Hippocampal formation (tissue), 2 donors: ENCODE measurements at regions not wholly inside any gene's neighbourhood (a gene's known extent, or its start where the extent isn't known, plus 50 kb on each side); places are given as distances from the start of the nearest gene placed in this dataset.

Experiments used
- DNase-seq, 2 donors: peaks; one replicate each; lab custom pipeline; 2025; lab: John Stamatoyannopoulos, UW

DNA sequence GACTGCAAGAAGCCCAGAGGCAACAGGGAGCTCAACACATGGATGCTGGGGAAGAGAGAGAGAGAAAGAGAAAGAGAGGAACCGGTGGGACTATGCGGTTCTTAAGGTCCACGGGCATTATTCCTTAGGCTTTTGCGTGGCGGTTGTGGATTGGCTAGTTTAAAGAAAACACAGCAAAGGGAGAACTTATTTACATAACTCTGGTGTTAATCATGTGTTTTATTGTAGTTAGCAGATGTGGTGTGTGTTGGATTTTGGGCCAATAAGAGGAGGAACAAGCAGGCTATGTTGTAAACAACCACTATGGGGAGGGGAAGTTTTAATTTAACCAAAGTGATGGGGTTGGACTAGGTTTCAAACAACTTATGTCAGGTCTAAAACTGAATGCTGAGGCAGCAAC lies 275.3 kb upstream of the KLF12 start:
- DNase-seq = no peak

DNA sequence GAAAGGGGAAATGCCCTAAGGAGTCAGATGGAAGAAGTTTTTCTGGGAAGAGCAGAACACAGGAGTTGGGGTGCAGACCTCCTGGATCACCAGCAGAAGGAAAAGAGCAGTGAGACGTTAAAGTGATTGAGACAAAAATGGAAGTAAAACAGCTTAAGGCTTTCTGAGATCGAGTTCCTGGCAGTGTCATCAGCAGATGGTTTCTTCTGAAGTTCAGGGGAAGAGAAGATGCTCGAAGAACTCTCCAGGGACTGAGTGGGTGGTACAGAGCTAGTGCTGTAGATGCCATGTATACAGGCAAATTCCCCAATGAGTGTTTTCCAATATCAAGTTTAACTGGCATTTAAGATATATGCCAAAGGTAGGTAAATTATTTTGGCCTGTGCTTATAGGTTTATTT lies 272.2 kb upstream of the KLF12 start:
- no peak for DNase-seq

DNA sequence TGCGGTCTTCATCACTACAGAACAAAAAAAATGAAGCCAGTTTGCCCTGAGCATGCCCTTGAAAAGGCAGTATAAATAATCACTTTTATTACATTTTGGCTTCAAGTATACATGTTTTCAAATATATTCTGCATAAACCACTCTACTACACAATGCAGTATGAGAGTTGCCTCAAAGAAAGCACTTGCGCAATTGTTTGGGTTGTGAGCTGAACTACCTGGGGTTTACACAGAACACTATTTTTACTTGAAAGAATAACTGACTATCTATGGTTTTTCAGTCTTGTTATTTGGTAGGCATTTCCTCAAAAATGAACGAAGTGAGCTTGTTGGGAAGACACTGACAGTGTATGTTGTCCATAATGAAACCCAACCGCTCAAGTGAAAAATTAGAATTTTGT lies 264.4 kb upstream of the KLF12 start:
- no peak for DNase-seq

DNA sequence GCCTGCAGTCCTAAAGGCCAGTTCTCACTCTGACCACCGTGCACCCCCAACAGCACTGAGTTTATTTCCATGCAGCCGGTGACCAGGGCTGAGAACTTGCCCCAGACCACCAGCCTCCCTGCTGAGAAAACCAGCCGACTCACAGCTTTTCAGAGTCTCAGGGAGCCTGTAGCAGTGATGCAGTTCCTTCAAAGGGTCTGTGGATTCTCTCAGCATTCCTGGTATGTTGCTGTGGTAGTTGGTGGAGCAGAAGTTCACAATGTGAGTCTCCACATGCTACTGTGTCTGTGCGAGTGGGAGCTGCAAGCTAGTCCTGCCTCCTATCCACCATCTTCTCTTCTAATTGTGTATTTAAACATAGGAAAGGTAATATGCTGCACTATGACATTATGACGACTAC lies 254.9 kb upstream of the KLF12 start:
- no peak for DNase-seq

DNA sequence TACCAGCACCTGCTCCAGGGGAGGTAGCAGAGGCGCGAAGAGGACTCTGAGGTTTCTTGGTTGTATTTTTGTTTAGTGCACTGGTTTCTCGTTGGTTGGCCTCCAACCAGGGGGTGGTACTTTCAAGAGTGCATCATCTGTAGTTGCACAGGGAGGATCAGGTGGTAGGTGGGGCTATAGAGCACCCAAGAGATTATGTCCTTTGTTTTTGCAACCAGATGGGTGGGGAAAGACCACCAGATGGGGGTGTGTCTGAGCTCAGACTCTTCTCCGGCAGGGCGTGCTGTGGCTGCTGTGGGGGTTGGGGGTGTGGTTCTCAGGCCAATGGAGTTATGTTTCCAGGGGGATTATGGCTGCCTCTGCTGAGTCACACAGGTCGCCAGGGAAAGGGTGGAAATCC lies 254.4 kb upstream of the KLF12 start:
- no peak for DNase-seq

DNA sequence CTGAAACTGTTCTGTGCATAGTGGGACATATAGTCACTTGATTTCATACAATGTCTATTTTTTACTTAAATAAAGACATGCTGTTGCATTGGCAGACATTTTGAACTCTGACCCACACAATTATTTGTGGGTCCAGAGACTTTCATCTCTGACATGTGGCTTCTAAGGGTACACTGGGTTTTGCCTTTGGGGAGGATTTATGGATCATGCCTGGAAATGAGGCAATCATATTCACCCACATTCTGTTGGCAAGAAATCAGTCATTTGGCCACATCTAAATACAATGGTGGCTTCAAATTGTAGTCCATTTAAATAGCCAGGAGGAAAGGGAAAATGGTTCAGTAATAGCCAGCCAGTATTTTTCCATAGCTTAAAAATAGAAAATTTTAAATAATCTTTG lies 238.3 kb upstream of the KLF12 start:
- DNase-seq = no peak

DNA sequence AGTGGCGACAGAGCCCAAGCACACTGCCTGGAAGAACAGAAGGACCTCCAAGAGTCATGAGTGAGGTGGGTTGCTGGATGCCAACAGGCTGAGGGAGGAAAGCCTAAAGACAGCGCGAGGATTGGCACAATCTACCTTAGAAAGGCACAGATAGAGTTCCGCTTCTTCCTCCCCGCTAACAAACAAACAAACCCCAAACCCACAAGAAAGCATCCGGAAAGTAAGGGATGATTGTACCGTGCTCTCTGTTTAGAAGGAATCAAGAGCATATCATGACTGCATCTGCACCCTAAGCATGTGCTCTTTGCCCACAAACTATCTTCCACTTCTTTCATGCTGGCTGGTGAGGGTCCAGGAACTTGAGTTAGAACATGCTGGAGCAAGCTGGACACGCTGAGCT lies 233.0 kb upstream of the KLF12 start:
- DNase-seq = no peak

DNA sequence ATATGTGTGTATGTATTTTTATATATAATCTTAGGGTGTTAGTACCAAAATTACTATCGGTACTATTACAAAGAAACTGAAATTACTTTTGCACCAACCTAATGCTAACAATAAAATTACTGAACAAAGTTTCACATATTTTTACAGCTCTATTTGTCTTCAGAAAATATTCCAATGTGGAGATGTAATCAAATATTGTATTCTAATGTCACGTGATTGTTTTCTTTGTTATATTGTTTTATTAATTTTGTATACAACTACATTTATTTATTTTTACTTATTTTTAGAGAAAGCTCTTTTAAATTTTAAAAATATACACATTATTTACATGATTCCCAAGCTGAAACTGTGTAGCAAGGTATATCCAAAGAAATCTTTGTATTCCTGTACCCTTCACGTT lies 227.1 kb upstream of the KLF12 start:
- DNase-seq = no peak

DNA sequence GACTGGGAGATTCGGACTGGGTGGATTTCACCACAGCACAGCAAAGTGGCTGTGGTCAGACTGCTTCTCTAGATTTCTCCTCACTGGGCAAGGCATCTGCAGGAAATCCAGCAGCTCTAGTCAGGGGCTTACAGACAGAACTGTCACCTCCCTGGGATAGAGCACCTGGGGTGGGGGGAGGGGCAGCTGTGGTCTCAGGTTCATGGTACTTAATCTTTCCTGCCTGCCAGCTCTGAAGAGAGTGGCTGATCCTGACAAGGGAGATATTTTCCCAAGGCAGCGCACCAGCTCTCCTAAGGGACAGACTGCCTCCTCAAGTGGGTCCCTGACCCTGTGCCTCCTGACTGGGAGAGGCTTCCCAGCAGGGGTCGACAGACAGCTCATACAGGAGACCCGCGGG lies 212.8 kb upstream of the KLF12 start:
- no peak for DNase-seq

DNA sequence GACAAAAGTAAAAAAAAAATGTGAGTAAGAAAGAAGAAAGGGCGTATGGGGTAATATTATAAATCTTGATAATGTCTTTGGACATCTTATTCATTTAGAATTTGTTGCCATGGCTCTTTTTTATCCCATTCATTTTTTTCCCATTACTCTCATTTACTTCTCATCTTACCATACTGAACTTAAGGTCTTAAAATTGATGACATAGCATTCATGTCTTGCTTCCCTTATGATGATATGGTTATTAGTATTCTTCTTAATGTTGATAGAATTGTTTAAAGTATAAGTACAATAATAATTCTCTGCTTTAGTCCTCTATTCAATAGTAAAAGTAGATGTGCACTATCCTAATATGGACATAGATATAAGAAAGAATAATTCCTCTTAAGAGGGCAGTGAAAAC lies 204.1 kb upstream of the KLF12 start:
- no peak for DNase-seq

DNA sequence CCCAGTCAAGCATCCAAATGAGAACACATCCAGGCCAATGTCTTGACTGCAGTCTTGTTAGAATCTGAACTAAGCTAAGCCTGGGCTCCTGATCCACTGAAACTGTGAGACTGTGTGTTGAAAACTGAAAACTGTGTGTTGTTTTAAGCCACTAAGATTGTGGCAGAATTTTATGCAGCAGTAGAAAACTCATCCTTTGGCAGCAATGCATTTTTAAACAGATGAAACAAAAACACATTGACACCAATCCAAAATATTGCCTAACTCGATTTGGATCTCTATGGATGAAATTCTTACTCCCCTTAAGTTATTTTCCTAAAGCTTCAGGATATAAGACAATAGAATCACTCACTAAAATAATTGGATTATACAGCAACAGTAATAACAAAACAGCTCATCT lies 202.3 kb upstream of the KLF12 start:
- DNase-seq = no peak

DNA sequence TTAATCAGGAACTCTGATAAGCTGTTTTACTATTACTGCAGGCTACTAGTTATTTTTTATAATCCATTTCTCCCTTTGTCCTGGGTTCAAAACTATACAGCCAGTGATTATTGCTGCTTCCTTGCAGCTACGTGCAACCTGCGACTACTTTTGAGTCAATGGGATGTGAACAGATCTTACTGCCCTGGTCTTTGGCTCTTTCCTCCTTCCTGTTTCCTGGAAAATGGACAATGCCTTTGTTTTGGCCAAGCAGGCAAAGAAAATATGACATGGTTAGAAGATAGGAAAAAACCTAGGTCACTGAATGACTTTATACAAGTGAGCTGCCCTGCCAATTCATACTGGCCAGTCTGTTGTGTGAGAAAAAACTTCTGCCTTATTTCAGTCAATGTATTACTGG lies 201.2 kb upstream of the KLF12 start:
- DNase-seq = no peak

DNA sequence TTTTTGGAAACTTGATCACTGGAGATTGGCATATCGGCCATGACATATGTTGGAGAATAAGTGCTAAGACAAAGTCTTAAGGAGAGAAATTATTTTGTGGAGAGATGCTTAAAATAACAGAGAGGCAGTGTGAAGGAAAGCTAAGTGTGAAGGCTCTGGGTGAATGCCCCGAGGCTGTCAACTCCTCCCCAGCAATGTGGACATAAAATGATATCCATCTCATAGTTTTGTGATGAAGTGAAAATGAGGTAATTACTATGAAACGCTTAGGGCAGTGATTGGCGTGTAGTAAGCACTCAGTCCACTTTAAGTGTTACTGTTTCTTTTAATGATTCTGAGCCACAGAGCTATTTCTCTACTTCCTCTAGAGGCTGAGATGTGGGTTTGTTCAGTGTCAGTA lies 195.8 kb upstream of the KLF12 start:
- no peak for DNase-seq

DNA sequence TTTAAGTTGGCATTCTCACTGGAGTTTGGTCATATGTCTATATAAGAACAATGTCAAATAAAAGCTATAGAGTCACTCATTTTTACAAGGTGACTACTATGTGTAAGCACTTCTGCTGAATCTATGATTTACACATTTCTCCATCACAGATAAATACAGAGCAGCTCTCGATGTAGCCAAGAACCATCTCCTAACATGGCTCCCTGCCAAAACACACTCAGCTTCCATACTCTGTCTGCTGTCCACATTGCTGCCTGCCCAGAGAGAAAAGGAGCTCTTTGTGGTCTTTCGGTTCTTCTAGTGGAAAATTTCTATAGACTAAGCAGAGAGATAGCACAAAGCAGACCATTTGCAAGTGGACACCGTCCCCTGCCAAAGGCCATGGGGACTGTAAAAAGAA lies 190.9 kb upstream of the KLF12 start:
- DNase-seq = no peak

DNA sequence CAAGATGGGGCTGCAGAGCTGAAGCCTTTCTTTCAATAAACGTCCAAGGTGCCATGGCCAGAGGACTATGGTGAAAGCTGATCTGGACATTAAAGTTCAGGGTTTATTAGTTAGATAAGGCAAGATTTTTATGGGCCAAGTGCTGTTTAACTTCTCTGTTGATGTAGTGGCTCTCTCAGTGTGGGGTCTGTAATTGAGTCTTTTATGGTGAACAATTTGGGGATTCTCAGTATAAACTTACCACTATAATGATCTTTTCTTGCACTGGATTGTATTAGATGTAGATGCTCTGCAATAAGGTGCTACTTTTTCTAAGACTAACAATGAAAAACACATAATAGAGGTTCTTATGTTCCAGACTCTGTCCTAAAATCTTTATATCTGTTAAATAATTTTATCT lies 190.1 kb upstream of the KLF12 start:
- no peak for DNase-seq

DNA sequence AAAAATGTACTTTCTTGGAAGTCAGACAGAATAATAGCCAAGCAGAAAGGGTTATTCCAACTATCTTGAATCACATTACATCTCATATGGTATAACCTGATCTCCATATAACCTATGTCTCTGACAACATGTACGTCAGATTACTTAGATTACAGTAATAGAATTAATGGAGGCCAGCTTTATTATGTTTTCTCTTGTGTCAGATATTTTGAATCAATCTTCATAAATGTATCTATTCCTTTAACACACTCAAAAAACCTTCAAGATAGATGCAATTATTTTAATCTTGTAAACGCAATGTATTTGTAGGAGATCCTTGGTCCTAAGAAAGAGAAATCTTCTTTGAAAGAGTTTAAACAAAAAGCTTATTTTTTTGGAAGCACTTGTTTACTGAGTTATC lies 188.4 kb upstream of the KLF12 start:
- no peak for DNase-seq

DNA sequence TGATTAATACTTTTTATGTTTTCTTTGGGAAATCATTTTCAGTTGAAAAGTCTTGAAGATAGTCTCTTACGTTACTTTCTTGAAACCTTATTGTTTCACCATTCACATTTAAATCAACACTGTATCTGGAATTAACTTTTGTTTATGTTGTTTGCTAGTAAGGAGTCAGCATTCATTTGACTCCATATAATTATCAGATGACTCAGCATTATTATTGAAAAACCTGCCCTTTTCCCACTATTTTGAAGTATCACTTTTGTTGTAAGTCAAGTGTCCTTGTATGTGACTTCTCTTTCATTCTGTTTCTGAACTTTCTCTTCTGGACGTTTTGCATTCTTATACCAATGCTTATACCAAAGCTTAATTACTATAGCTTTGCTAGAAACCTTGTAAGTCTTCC lies 186.1 kb upstream of the KLF12 start:
- DNase-seq = no peak

DNA sequence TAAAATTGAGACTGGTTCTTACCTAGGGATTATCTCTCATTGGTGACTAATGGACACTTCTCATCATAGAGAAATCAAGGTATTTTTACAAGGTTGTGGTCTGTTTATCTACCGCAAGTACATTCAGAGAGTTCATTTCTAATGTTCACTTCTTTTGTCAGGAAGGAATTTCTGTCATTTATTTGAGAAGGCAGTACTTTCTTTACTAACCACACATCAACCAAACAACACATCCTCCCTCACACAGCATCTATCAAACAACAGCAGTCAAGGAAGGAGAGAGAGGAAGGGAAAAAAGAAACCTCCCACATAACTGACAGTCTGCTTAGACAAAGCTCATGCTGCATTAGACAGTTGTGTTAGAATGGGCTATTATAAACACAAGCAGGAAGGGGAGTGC lies 182.3 kb upstream of the KLF12 start:
- no peak for DNase-seq

DNA sequence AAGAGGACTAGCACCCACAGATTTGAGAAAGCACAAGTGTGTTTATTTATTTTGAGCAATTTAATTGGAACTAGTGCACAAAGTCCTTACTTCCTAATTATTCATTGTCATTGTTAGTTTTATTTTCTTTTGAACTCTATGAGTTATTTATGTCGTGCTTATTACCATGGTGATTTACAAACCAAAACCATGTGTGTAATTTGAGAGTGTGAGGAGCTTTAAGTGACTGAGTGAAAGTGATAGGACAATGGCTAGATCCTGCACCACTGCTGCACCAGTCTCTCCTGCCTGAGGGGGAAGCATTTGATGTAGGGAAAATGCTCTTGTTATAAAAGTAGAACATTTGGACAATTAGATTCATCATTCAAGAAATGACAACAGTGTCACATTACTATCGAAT lies 172.3 kb upstream of the KLF12 start:
- no peak for DNase-seq

DNA sequence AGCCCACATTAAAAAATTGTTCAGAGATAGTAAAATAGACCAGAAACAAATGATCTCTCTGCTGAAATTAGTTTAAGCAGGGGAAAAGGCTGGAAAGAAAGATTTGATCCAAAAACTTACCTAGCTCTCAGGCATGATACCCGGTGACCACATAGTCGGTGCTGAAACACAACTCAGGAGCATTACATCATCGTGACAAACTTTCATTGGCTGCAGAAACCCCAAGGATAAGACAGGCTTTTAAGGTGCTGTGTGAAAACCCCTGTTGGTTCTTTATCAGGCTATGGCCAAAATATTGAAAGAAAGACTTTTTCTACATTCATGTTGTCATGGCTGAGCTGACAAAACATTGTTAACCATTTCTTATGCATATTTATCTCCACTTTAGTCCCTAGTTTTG lies 171.7 kb upstream of the KLF12 start:
- DNase-seq = no peak

DNA sequence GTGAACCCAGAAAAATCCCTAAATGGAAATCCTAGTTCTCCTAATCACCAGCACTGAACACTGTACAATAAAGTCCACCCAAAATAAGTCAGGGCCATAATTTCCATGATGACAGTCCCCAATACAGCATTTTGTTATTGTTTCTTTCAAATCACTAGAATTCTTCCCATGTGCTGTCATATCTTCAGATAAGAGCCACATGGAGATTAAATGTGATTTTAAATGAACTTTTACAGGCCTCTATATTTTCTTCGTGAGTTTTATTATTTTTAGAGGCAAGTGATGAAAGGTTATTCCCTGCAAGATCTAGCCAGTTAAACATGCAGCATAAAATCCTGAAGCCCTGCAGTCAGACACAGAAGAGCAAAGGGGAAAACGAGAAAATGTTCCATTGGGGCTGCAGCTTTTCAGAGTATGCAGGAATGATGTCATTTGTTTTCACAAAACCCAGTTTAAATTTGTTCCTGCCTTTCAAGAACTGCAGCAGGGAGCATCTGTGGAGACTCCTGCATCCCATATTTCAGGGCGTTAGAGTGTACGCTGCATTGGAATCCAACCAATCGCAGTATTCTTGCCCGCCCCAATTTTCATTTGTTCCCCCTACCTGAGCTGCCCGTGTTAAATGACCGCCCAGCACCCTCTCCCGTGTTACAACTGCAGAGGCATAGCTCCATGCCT lies 167.2 kb upstream of the KLF12 start:
- peak in 1 of 2 donors; percentile 11 for DNase-seq

DNA sequence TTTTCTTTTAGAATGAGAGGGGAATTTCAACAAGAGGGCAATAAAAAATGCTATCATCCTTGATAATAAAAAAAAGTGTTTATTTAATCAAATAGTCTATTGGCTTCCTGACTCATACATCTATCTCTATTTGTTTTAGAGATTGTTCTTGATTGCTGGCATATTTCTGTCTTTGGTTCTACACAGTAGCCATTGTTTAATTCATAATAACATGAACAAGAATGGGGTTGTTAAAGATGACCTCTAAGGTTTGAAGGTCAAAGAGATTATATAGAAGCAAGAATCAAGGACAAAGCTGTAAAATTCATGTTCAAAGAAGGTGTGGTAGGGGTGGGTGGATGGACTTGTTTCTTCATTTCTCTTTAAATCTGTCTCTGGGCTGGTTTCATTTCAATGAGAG lies 166.0 kb upstream of the KLF12 start:
- DNase-seq = no peak

DNA sequence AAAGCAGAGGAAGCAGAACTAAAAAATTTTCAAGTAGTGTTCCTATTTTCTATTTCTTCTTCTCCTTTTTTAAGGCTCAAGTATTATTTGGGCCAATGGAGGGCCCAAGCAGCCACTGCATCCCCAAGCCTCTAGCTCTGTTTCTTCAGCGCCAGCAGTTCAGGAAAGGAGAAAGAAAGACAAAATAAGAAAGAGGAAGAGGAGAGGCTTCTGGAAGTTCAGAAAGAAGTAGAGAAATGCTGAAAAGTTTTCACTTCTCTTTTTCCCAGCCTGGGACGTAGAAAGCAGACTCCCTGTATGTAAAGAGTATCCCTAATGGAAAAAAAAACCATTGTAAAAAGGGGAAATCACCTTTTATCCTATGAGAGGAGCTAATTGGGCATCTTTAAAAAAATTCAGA lies 165.5 kb upstream of the KLF12 start:
- DNase-seq = peak in 1 of 2 donors; percentile 14

DNA sequence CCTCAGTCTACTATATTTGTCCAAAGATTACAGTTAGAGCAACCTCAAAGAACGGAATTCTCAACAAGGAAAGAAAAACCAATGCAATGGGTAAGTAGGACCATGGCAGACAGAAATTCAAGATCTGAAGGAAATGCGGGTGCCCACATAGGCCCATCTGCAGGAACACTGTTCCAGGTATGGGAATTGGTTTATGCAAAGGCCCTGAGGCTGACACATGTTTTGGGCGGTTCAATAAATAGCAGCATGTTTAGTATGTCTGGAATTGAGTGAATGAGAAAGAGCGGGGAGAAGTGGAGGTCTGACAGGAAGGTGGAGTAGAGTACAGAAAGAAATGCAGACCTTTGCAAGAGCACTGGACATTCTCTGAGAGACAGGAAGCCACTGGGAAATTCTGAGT lies 164.7 kb upstream of the KLF12 start:
- no peak for DNase-seq
